H9 (cell line): ENCODE measurements at regions not wholly inside any gene's neighbourhood (a gene's known extent, or its start where the extent isn't known, plus 50 kb on each side); places are given as distances from the start of the nearest gene placed in this dataset.

ENCODE experiments used
- DNase-seq: peaks from one replicate; pipeline ENCODE4 v3.0.0-alpha.2; 2017
- H2AFZ ChIP-seq: one replicate; pipeline ENCODE4 v1.6.1; 2013; ENCODE audit warnings: mild to moderate bottlenecking, low read length, control low read depth, moderate library complexity
- H2AK5ac ChIP-seq: 2 replicates; pipeline ENCODE4 v1.6.1; 2013; ENCODE audit warnings: low read length, control low read depth, mixed read lengths; ENCODE audit not compliant: insufficient read length
- H2BK120ac ChIP-seq: one replicate; pipeline ENCODE4 v1.6.1; 2013; ENCODE audit warnings: low read depth, mild to moderate bottlenecking, low read length, control low read depth, inconsistent platforms; ENCODE audit not compliant: poor library complexity, severe bottlenecking
- H2BK12ac ChIP-seq: 2 replicates; pipeline ENCODE4 v1.6.1; 2013; ENCODE audit warnings: low read length, control low read depth, mixed read lengths, low read depth; ENCODE audit not compliant: insufficient read length
- H2BK15ac ChIP-seq: 2 replicates; pipeline ENCODE4 v1.6.1; 2013; ENCODE audit warnings: low read depth, low read length, control low read depth
- H2BK20ac ChIP-seq: one replicate; pipeline ENCODE4 v1.6.1; 2013; ENCODE audit warnings: low read depth, mild to moderate bottlenecking, low read length, control low read depth, inconsistent platforms; ENCODE audit not compliant: poor library complexity, severe bottlenecking
- H2BK5ac ChIP-seq: 2 replicates; pipeline ENCODE4 v1.6.1; 2013; ENCODE audit warnings: low read length, control low read depth, mixed read lengths; ENCODE audit not compliant: insufficient read length
- H3K14ac ChIP-seq: 2 replicates; pipeline ENCODE4 v1.6.1; 2013; ENCODE audit warnings: low read length, control low read depth; ENCODE audit not compliant: insufficient read depth
- H3K18ac ChIP-seq: 2 replicates; pipeline ENCODE4 v1.6.1; 2013; ENCODE audit warnings: low read depth, mild to moderate bottlenecking, mixed read lengths, low read length, control low read depth; ENCODE audit not compliant: insufficient read length
- H3K23ac ChIP-seq: 2 replicates; pipeline ENCODE4 v1.6.1; 2013; ENCODE audit warnings: low read length, control low read depth, mixed read lengths, low read depth; ENCODE audit not compliant: insufficient read length
- H3K23me2 ChIP-seq: 2 replicates; pipeline ENCODE4 v1.6.1; 2013; ENCODE audit warnings: low read depth, mild to moderate bottlenecking, mixed read lengths, low read length, control low read depth; ENCODE audit not compliant: insufficient read length, poor library complexity, severe bottlenecking
- H3K27ac ChIP-seq: 2 replicates; pipeline ENCODE4 v1.5.1; 2013; ENCODE audit warnings: low read length, control low read depth, mixed read lengths, low read depth; ENCODE audit not compliant: insufficient read length
- H3K27me3 ChIP-seq: 2 replicates; pipeline ENCODE4 v1.6.1; 2013; ENCODE audit warnings: low read length, control low read depth, inconsistent platforms; ENCODE audit not compliant: insufficient read depth
- H3K4ac ChIP-seq: 2 replicates; pipeline ENCODE4 v1.6.1; 2013; ENCODE audit warnings: low read depth, mild to moderate bottlenecking, control low read depth, inconsistent platforms, low read length, moderate library complexity
- H3K4me1 ChIP-seq: 2 replicates; pipeline ENCODE4 v1.6.1; 2013; ENCODE audit warnings: low read length, control low read depth, inconsistent platforms; ENCODE audit not compliant: insufficient read depth
- H3K4me2 ChIP-seq: 2 replicates; pipeline ENCODE4 v1.6.1; 2013; ENCODE audit warnings: low read length, control low read depth, mixed read lengths; ENCODE audit not compliant: insufficient read length, insufficient read depth
- H3K56ac ChIP-seq: 2 replicates; pipeline ENCODE4 v1.6.1; 2013; ENCODE audit warnings: low read depth, mild to moderate bottlenecking, mixed read lengths, low read length, control low read depth; ENCODE audit not compliant: insufficient read length
- H3K79me1 ChIP-seq: 2 replicates; pipeline ENCODE4 v1.6.1; 2013; ENCODE audit warnings: low read depth, mild to moderate bottlenecking, moderate library complexity, low read length, control low read depth, inconsistent platforms; ENCODE audit not compliant: insufficient read depth, poor library complexity, severe bottlenecking
- H3K79me2 ChIP-seq: 2 replicates; pipeline ENCODE4 v1.6.1; 2013; ENCODE audit warnings: low read length, control low read depth, inconsistent platforms; ENCODE audit not compliant: insufficient read depth
- H3K9ac ChIP-seq: 2 replicates; pipeline ENCODE4 v1.6.1; 2013; ENCODE audit warnings: low read length, control low read depth, mixed read lengths; ENCODE audit not compliant: insufficient read length; ENCODE audit errors: extremely low read depth
- H3K9me3 ChIP-seq: one replicate; pipeline ENCODE4 v1.6.1; 2013; ENCODE audit warnings: low read depth, low read length, inconsistent platforms; ENCODE audit not compliant: control insufficient read depth
- H3T11ph ChIP-seq: one replicate; pipeline ENCODE4 v1.6.1; 2013; ENCODE audit warnings: mild to moderate bottlenecking, low read length, control low read depth, inconsistent platforms
- H4K20me1 ChIP-seq: one replicate; pipeline ENCODE4 v1.6.1; 2013; ENCODE audit not compliant: control insufficient read depth, insufficient read length, insufficient read depth
- H4K5ac ChIP-seq: 2 replicates; pipeline ENCODE4 v1.6.1; 2013; ENCODE audit warnings: low read depth, mild to moderate bottlenecking, mixed read lengths, low read length, control low read depth; ENCODE audit not compliant: insufficient read length
- H4K8ac ChIP-seq: replicated peaks from 2 replicates; pipeline ENCODE4 v1.6.1; 2013; ENCODE audit warnings: low read length, control low read depth, mixed read lengths, low read depth; ENCODE audit not compliant: insufficient read length
- H4K91ac ChIP-seq: 2 replicates; pipeline ENCODE4 v1.6.1; 2013; ENCODE audit warnings: low read depth, mild to moderate bottlenecking, moderate library complexity, mixed read lengths, low read length, control low read depth; ENCODE audit not compliant: insufficient read length
- H3K27ac Mint-ChIP-seq, 3 experiments: 2 replicates in 2 of 3; 3 replicates in 1 of 3; pipeline ENCODE4 v1.8.0; 2020 to 2021; ENCODE audit warnings: mixed read lengths in 3 of 3, mild to moderate bottlenecking in 1 of 3, moderate library complexity in 1 of 3
- H3K27me3 Mint-ChIP-seq: 2 replicates; pipeline ENCODE4 v1.8.0; 2021; ENCODE audit warnings: low read depth, mild to moderate bottlenecking, moderate library complexity, mixed read lengths
- H3K36me3 Mint-ChIP-seq, 3 experiments: 2 replicates in 2 of 3; 3 replicates in 1 of 3; pipeline ENCODE4 v1.8.0; 2020 to 2021; ENCODE audit warnings: low read depth in 3 of 3, mixed read lengths in 3 of 3; ENCODE audit not compliant: insufficient read depth in 1 of 3
- H3K4me1 Mint-ChIP-seq, 2 experiments: 2 replicates each; pipeline ENCODE4 v1.8.0; 2020; ENCODE audit warnings: mixed read lengths in 2 of 2
- H3K4me3 Mint-ChIP-seq, 2 experiments: 2 replicates in 1 of 2; 3 replicates in 1 of 2; pipeline ENCODE4 v1.8.0; 2020 to 2021; ENCODE audit warnings: mild to moderate bottlenecking in 2 of 2, mixed read lengths in 2 of 2, moderate library complexity in 1 of 2
- H3K9me3 Mint-ChIP-seq, 2 experiments: 2 replicates in 1 of 2; 3 replicates in 1 of 2; pipeline ENCODE4 v1.8.0; 2020; ENCODE audit warnings: mild to moderate bottlenecking in 2 of 2, mixed read lengths in 2 of 2, moderate library complexity in 1 of 2
- WGBS: extraction: QIAGEN DNeasy Blood & Tissue Kit; methylation state at CpG from one replicate; pipeline ENCODE4 v1.1.7; 2013; ENCODE audit warnings: missing lambda C conversion rate, low lambda C conversion rate, mixed read lengths; ENCODE audit not compliant: insufficient read length; ENCODE audit errors: extremely low coverage; 5-methylcytosine and 5-hydroxymethylcytosine counted together
- TF ChIP-seq, protein P1 (sequence below): fragments of 200-600 bp; sonication (generic); conservative IDR thresholded peaks from 3 replicates; pipeline ENCODE4 v1.8.0; 2021; ENCODE audit warnings: antibody characterized with exemption, mild to moderate bottlenecking

DNA sequence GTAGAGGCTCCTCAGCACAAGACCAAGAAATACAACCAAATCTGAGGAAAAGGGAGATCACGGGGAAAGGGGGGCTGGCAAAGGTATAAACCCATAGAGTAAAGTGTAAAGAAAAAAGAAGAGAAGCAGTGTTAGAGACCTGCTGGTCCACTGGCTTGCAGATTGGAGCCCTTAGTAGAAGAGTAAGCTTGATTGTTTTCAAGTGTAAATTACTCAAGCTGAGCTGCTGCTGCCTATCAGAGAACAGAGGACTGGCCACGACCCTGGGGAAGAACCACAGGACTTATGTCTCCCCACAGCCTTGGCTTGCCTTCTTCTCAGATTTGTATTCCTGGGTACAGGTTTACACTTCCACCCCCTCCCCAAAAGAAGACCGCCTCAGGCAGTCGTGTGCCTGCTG is 294.2 kb downstream of the LMX1A start:
- Histone ChIP-seq H3K18ac (no peak overlapping the region), H2AK5ac (no peak overlapping the region), H3K4me2 (no peak overlapping the region), H3K4me1 (peaks cover 3% of the 10 kb centered on the region; the same call in 1 of the 2 replicates), H2BK120ac (no peak overlapping the region), H3K27me3 (peaks cover 9% of the 10 kb centered on the region; the same call in 1 of the 2 replicates), H2BK20ac (no peak overlapping the region), H4K5ac (no peak overlapping the region), H4K20me1 (no peaks in the 10 kb centered on the region), H2AFZ (no peak overlapping the region), H3K79me1 (no peaks in the 10 kb centered on the region), H4K91ac (no peak overlapping the region), H2BK12ac (no peak overlapping the region), H3K27ac (no peak overlapping the region), H3K4ac (no peak overlapping the region), H3K23me2 (no peaks in the 10 kb centered on the region), H2BK15ac (no peak overlapping the region), H3K9me3 (no peaks in the 10 kb centered on the region), H3K23ac (no peak overlapping the region), H3T11ph (no peak overlapping the region), H3K79me2 (no peaks in the 10 kb centered on the region), H3K56ac (no peak overlapping the region), H3K9ac (no peak overlapping the region), H2BK5ac (no peak overlapping the region), H4K8ac (no peak overlapping the region), H3K14ac (no peak overlapping the region)
- Mint-ChIP-seq H3K27me3 (peaks cover 87% of the 10 kb centered on the region), H3K4me3 (no peak overlapping the region), H3K9me3 (no peaks in the 10 kb centered on the region), H3K4me1 (peaks cover 8 to 10% of the 10 kb centered on the region in 2 experiments), H3K36me3 (no peaks in the 10 kb centered on the region), H3K27ac (0 out of 7 replicates have a peak overlapping the region, but pooled peaks of 1 of the 3 experiments have one; percentile 4)
- DNase-seq: no peak
- TF ChIP-seq, protein P1, sequence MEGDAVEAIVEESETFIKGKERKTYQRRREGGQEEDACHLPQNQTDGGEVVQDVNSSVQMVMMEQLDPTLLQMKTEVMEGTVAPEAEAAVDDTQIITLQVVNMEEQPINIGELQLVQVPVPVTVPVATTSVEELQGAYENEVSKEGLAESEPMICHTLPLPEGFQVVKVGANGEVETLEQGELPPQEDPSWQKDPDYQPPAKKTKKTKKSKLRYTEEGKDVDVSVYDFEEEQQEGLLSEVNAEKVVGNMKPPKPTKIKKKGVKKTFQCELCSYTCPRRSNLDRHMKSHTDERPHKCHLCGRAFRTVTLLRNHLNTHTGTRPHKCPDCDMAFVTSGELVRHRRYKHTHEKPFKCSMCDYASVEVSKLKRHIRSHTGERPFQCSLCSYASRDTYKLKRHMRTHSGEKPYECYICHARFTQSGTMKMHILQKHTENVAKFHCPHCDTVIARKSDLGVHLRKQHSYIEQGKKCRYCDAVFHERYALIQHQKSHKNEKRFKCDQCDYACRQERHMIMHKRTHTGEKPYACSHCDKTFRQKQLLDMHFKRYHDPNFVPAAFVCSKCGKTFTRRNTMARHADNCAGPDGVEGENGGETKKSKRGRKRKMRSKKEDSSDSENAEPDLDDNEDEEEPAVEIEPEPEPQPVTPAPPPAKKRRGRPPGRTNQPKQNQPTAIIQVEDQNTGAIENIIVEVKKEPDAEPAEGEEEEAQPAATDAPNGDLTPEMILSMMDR: no peak
- WGBS: no CpG with 5 or more reads among the region's 4 CpGs
